GM18861 (cell line): ENCODE measurements at regions not wholly inside any gene's neighbourhood (a gene's known extent, or its start where the extent isn't known, plus 50 kb on each side); places are given as distances from the start of the nearest gene placed in this dataset.

ENCODE experiments used
- ATAC-seq: cut with Tn5 transposase; IDR thresholded peaks from one replicate; pipeline ENCODE4 v1.9.1; 2021; ENCODE audit not compliant: unreplicated experiment

DNA sequence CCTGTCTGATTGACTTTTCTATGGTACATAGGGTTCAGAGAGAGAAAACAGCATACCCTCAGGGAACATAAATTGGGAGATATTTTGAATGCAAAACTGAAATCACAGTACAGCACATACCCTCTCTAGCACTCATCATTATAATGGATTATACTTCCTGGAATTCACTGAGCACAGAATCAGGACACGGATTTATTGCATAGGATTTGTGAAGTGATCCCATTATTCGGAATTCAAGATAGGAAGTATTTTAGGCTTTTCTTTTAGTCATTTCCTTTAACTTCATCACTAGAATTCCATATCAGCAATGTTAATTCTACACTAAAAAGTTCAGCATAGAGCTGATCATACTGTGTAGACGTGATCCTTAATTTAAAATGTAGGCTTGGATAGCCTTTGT, 407.0 kb downstream of the PID1 start:
- ATAC-seq = no peak

DNA sequence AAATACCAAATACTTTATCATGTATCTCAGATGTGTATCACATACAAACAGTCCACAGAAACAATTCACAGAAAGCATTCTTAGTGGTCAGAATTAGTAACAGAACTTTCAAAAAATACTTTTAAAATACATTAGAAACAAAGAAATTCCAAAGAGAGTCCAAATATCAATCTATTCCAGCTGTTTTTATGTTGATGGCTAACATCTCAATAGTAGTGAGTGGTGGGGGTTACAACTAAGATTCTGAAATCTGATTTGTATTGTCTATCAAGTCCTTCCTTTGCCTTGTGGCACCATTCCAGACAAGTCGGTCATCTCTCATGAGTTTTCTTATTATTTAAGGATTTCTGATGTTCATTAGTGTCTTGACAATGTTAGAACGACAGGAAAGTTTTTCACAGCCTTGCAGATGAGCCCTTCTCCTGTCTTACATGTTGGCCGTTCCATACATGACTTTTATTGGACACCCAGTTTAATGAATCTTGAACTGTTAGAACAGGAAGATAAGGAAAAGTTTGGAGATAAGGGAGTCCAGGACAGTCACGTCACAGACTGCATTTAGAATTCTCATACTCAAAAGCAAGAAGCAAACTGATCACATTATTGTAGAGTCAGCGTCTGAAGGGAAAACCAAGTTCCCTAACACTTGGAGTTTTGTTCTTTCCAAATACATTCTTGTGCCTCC, 410.3 kb downstream of the PID1 start:
- no peak for ATAC-seq

DNA sequence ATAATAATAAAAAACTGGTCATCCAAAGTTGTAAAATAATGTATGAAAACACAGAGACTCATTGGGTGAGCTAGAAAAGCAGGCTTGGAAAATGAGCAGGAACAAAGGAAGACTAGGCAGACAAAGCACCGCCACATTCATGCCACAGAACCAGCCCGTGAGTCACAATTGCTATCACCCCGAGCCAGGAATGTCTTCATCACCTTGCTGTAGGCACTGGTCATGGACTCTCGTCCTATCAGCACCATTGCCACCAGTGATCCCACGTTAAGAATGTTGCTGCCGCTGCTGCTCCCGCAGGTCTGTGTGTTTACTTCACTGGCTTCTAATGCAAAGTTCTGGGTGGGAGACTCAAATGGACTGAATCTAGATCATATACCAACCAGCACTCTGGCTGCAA, 417.9 kb downstream of the PID1 start:
- no peak for ATAC-seq

DNA sequence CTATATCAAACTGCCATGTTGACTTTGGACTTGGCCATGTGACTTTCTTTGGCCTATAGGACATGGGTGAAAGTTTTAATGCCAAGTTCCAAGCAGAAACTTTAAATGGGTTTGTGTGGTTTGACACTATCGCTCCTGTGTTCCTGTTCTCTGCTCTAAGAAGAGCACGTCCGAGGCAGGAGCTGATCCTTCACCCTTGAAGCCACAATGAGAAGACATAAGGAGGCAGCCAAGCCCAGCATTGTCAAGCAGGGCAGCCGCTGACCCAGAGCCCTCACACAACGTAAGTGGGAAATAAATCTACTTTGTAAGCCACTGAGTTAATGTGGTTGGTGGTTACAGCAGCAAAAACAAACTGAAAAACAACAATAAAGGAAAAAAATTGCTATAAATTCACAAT, 422.4 kb downstream of the PID1 start:
- ATAC-seq = no peak

DNA sequence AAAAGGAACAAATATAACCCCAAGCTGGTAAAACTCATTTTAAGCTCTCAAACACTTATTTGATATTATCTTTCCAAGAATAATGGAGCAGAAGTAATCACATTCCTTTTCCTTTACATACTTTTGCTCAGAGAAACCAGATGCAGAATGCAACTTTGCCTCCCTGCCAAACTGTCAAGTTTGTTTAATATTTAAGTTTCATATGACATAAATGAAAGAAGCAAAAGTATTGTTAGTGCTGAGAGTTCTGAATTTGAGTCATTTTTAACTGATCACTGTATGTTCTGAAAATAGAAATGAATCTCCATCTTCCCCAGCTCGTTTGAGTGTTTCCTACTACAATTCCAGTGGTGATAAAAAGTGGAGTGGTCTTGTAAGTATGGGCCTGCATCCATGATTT, 423.4 kb downstream of the PID1 start:
- no peak for ATAC-seq

DNA sequence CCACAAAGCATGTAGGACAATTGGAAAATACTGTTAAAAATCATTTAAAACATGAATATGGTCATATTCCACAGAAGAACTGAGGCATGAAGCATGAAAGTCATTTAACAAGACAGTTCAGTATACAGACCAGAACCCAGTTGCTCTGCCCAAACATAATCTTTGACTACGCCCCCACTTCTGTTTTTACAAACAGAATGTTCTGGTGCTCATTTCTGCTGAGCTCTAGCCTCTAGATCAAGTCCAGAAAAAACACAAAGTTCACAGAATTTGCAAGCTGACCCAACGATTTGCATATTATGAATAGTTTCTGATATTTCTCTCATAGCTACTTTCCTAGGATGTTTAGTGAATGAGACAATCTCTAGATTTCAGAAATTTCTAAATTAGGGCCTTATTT, 424.9 kb downstream of the PID1 start:
- ATAC-seq = no peak

DNA sequence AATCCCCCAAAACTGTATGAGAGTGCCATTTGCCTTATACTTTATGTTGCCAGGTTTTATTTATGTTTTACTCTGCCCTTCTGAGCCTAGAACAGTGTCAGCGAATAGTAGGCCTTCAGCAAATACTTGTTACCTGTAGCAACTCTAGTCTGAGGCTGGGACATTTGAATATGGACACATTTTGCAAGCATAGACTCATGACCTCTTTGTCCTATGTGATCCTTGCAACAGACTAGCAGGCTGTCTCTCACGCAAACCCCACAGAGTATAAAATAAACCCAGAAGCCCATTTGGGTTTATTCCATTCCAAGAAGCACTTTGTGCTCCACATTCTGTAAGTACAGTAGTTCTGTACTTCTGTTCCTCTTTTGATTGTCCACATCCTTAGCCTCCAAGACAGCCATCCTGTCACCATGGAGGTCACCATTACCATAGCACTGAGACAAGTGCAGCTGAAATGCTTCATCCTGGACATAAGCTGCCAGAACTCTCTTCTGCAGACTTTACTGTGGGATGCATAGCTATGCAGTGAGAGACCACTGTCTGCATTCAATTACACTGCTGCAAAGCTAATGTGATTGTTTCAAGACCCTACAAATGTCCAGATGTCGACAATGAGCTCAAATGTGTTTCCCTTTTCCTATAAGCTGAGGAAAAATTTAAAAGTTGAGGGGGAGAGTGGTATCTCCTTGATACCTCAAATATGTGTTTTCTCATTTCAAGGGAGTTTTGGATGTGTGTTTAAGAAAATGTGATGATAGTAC, 425.7 kb downstream of the PID1 start:
- no peak for ATAC-seq

DNA sequence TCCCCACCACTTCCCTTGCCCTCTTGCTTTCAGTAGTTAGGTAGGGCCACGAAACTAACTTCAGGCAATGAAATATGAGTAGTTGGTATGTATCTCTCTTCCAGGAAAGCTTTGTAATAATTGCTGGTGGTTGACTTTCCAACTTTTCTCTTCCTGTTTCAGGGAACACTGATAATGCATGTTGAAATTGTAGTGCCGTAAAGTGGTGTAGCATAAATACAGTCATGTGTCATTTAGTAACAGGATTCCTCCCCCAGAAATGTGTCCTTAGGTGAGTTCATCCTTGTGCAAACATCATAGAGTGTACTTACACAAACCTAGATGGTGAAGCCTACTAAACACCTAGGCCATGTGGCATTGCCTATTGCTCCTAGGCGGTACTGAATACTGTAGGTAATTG, 429.2 kb downstream of the PID1 start:
- no peak for ATAC-seq

DNA sequence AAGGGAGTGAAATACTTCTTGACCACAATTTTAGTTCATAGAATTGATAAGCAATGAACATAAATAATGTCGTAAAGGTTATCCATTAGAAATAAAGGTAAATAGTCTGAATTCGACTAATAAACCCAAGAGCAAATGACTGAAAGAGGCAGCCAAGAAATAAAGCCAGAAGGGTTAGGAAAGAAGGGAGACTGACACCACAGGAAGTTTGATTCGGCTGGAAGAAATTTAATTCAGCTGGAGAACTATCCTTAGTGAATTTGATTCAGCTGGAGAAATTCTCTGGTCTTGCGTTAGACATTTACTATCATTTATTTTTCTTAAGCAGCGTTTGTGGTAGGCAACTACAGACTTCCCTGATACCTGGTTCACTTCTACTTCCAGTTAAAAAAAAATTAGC, 429.6 kb downstream of the PID1 start:
- no peak for ATAC-seq

DNA sequence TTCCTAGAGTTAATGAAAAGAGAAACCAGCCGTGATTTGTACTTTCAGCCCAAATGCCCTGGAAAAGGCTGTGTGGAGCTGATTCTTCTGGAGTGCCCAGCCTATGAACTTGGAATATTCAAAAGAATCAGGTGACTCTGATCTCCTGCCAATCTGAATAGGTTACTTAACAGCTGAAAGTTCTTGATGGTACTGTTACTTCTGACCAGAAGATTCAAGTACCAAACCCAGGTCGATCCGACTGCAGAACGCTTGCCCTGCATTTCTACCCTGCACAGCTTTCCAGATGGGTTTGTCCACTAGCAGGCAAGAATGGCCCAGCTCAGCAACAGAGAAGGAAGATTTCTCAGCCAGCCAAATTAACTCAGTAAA, 430.4 kb downstream of the PID1 start:
- ATAC-seq = no peak

DNA sequence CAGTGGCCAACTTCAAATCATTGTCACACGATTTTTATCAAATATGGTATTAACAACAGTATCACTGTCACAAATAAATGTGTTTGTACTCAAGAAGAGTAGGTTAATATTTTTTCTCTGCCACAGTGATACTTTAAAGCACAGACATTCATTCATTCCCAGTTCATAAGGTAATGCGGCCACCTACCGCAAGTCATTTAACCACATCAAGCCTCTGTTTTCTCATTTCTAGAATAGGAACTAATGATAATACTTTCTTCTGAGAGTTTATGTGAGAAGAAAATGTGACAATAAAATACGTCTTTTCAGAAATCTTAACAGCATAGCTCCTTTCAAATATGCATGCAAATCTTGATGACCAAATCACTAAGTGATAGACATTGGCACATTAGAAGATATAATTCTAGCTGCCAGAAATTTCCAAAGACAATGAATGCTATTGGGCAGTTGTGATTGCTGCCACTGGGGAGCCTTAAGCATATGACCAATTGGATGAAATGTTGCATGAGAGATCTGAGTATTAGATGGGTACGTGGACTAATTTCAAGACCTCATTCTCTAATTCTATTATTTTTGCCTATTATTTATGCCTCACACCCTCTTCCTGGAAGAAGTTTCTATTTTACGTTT, 430.9 kb downstream of the PID1 start:
- no peak for ATAC-seq

DNA sequence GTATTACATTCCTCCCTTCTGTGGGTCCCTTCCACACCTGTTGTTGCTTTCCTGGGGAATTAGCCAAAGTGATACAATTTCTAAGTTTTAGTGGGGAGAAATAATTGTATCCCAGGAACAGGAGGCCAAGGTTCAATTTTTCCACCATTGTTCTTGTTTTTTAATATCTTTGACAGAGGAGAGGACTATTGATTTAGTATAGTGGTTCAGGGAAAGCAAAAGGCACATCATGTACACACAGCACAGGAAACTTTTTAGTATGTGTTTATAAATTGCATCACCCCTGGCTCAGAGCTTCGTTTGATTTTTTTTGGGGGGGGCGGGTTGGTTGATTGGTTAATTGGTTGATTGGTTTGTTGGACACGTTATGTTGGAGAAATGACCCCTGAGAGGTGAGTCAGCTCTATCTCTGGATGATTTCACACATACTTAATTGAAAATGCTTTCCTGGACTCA, 431.6 kb downstream of the PID1 start:
- ATAC-seq = no peak

DNA sequence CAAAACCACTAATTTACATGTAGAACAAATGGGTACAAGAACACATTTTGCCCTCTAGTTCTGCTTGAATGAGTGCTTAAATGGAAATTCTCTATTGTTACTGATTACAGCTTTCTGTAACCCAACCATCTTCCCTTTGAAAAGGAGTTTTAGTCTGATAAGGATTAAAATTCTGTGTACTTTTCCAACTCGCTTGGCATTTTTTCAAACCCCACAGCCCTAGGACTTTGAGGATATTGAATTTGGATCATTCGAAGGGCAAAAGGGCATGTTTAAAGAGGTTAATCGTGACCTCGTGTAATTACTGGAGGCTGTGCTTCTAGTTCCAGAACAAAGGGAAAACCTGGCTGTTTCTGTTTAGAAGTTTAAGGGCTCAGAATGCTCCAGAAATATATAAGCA, 432.3 kb downstream of the PID1 start:
- no peak for ATAC-seq

DNA sequence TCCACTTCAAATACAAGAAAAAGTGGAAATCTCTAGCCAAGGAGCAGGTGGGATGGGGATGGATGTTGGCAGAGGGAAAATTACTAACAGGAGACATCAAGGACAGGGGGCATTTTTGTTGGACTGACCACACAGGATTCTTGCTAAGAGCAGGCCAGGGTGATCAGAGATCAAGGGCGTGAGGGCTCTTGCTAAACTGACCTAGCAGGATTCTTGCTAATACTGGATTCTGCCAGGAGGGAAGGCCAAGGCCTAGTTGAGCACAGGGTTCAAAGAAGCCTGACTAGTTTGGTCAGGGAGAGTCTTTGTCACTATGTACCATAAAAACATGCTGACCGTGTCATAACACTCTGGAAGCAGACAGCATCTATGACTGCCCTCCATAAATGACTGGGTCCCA, 442.7 kb downstream of the PID1 start:
- ATAC-seq = no peak

DNA sequence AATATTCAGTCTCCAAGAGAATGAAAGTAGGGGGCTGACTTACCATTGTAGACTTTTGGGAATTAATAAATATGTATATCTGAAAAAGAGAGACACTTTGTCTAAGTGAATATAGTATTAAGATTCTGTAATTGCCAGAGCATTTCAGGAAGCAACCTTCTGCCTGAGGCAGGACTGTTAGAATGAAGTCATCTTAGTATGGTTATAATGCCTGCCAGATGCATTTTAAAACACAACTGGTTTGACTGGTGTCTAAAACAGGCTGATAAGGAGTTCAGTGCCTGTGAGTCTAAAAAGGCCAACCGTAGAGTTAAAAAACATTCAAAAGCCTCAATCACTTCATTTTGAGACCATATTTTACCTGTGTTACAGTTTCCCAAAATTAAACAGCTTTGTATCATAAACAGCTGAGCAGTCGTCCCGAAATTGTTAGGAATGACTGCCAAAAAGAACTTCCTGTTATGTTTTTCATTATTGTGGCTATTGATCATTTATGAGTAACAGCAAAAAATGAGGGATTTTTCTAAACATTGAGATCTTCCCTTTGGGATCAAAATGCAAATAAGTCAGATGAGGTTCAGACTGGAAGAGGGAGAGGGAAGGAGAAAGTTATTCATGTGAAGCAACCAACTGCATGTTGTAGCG, 443.9 kb downstream of the PID1 start:
- ATAC-seq = no peak

DNA sequence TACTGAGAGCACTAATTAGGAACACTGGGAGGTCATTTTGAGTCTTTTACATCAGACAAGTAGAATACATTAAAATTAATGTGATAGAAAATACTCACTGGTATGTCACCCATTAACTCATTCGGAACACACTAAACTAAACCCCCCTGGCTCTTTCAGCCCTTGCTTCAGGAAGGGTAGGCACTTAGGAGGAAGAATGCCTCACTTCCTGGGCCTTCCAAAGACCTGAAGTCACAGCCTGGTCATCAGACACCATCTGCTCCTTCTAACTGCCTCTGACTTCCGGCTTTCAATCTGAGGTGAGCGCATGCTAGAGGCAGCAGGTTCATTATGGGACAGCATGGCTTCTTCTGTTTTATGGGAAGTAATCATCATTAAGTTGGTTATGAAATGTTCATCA, 451.4 kb downstream of the PID1 start:
- no peak for ATAC-seq

DNA sequence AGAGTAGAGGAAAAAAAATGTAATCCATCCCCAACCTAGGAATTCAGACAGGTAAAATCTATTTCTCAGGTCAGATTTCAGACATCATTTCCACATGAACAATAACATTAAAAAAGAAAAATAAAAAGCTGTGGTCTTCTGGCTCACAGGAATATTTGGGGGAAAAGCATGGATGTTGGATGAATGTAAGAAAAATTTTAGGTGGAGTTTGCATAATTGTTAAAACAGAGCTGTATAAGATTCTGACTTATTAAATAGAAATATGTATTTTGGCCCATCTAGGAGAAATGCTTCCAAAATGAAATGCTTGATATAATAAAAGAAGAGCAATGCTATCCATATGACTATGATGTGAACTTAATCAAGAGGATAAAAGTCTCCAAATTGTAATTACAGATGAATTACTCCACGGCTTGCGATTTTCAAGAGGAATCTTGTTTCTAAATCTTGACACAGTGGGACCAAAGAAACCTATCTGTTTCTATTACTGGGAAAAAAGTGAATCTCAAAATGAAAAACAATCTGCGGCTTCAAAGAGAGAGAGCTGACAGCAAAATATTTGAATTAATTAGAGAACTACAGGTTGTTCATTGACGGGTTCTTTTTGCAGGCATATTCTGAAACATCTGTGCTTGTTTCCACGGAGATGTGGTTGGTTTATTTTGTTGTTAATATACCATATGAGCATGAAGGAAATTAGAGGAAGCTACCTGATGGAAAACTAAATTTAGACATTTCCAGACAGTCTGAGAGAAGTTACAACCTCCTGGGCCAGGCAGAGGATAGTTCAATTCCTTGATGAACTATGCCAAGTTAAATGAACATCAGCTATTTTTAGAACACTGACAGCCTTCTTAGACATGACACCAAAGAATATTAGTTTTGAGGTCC, 468.7 kb downstream of the PID1 start:
- no peak for ATAC-seq

DNA sequence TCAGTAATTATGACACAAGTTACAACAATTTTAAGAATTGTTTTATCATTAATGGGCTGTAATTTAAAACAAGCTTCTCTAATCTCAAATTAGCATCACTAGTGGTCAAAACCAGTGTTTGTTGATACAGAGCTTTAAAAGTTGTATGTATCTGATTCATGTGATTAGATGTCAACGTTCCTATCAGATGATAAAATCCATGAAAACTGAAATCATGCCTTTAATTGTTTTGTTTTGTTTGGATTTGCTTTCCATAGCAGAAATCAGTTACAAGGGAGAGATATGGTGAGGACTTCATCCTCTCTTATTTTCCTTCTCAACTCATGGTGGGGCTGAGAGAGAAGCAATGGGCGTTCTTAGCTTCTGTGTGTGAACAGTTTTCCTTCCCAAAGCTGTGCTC, 469.6 kb downstream of the PID1 start:
- ATAC-seq = no peak

DNA sequence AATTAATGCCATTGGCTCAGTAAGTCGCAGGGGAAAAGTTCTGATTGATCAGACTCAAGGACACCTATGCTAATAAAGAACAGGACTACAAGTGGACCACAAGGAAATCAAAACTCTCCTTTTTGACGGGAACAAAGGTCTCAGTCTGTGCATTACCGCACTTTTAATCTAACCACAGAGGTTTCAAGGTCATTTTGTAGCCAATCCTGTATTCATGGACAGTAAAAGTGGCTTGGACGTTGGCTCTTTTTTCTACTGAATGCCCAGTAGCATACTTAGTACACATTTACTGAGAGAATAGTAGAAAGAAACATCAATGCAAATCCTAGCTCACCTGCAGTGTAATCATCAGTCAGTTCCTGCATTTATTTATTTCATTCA, 471.9 kb downstream of the PID1 start:
- no peak for ATAC-seq

DNA sequence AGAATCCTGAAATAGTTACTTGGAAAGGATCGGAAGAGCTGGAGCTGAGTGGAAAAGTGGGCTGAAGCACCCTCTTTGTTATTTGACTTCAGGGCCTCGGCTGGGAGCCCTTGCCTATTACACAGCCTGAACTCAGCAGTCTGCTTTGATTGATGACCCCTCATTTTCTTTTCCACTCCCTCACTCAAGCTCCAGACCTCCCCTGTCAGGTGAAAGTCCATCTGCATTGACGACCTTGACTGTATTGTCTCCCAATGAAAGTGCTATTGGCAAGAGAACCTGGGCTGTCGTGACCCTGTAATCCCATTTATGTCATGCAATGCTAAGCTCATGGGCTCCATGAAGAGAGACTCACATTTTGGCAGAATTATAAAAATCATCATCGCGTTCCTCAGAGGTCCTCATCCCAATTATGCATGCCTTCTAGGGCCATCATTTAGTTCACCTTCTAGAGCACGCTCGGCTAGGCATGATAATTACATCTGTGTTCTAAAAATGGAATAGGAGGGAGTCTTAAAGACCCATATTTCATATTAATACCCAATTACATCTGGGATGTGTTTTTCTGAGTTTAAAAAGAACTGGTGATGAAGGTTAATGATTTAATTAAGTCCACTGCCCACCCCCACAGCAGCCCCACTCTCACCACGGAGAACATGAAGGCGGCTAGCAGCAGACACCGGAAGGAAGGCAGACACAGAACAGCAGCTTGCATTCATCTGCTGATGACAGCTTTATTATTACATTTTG, 472.5 kb downstream of the PID1 start:
- ATAC-seq = no peak
